Testis (tissue), 2 donors: ENCODE measurements at regions not wholly inside any gene's neighbourhood (a gene's known extent, or its start where the extent isn't known, plus 50 kb on each side); places are given as distances from the start of the nearest gene placed in this dataset.

Source experiments
- POLR2A ChIP-seq: fragments of 450-650 bp; IDR thresholded peaks from one replicate; pipeline ENCODE4 v1.6.1; 2017; ENCODE audit warnings: antibody characterized with exemption, mild to moderate bottlenecking, moderate library complexity
- TF ChIP-seq, protein P1 (sequence below), 3 experiments: fragments of 450-650 bp in 2 of 3; fragments of 200-600 bp in 1 of 3; sonication (generic) in 1 of 3; IDR thresholded peaks; one replicate each; pipeline ENCODE4 v1.5.1; 2016 to 2019; ENCODE audit warnings: antibody characterized with exemption in 3 of 3, mild to moderate bottlenecking in 2 of 3, moderate library complexity in 1 of 3

DNA sequence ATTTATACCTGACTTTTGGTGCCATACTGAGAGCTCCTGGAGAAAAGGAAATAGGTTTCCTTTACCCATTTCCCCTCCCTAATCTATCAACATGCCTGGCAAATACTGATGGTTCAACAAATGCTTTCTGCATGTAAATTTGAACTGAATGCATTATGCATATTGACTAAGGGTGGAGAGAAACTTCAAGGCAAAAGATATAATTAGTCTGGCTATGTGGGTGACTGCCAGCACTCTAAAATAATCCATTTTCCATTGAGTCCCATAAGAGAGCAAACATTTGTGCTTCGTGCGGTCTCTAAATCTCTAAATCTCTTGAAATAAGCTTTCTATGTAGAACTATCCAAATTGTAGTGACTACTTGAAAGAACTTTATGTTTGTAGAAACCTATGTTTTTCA is 451.3 kb upstream of the LMCD1 start:
- TF ChIP-seq, protein P1, sequence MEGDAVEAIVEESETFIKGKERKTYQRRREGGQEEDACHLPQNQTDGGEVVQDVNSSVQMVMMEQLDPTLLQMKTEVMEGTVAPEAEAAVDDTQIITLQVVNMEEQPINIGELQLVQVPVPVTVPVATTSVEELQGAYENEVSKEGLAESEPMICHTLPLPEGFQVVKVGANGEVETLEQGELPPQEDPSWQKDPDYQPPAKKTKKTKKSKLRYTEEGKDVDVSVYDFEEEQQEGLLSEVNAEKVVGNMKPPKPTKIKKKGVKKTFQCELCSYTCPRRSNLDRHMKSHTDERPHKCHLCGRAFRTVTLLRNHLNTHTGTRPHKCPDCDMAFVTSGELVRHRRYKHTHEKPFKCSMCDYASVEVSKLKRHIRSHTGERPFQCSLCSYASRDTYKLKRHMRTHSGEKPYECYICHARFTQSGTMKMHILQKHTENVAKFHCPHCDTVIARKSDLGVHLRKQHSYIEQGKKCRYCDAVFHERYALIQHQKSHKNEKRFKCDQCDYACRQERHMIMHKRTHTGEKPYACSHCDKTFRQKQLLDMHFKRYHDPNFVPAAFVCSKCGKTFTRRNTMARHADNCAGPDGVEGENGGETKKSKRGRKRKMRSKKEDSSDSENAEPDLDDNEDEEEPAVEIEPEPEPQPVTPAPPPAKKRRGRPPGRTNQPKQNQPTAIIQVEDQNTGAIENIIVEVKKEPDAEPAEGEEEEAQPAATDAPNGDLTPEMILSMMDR (IDR thresholded peaks at IDR 0.05): no peak
- TF ChIP-seq POLR2A: no peak
